ENCODE measurements at regions not wholly inside any gene's neighbourhood (a gene's known extent, or its start where the extent isn't known, plus 50 kb on each side); places are given as distances from the start of the nearest gene placed in this dataset.

DNA sequence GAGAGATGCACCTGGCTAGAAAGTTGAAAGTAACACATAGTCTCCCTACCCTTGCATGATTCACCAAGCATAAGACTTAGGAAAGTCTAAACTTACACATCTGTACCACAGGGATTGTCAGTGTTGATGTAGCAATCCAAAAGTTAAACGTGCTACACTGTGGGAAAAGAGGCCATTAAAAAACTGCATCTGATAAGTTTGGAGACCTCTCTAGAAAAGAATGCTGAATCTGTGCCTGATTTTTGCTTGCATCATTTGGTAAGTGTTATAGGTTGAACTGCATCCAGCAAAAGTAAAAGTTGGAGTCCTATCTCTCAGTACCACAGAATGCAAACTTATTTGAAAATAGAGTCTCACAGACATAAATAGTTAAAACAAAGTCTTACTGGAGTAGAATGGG lies 126.6 kb downstream of the SLC6A15 start:
- TF ChIP-seq, protein P1, sequence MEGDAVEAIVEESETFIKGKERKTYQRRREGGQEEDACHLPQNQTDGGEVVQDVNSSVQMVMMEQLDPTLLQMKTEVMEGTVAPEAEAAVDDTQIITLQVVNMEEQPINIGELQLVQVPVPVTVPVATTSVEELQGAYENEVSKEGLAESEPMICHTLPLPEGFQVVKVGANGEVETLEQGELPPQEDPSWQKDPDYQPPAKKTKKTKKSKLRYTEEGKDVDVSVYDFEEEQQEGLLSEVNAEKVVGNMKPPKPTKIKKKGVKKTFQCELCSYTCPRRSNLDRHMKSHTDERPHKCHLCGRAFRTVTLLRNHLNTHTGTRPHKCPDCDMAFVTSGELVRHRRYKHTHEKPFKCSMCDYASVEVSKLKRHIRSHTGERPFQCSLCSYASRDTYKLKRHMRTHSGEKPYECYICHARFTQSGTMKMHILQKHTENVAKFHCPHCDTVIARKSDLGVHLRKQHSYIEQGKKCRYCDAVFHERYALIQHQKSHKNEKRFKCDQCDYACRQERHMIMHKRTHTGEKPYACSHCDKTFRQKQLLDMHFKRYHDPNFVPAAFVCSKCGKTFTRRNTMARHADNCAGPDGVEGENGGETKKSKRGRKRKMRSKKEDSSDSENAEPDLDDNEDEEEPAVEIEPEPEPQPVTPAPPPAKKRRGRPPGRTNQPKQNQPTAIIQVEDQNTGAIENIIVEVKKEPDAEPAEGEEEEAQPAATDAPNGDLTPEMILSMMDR (IDR thresholded peaks at IDR 0.05) = no peak
- no peaks in the 10 kb centered on the region for H3K36me3 ChIP-seq
- no peak for DNase-seq (ENCODE audit: low spot score in 2 of 2)
- no peaks in the 10 kb centered on the region for H3K4me1 ChIP-seq
- intact Hi-C loops (cut with DNase I) = no loop called here
- no peak overlapping the region for H3K27ac ChIP-seq
- H3K4me3 ChIP-seq = no peak overlapping the region
- H3K27me3 ChIP-seq = no peaks in the 10 kb centered on the region
- H3K9me3 ChIP-seq = no peaks in the 10 kb centered on the region

DNA sequence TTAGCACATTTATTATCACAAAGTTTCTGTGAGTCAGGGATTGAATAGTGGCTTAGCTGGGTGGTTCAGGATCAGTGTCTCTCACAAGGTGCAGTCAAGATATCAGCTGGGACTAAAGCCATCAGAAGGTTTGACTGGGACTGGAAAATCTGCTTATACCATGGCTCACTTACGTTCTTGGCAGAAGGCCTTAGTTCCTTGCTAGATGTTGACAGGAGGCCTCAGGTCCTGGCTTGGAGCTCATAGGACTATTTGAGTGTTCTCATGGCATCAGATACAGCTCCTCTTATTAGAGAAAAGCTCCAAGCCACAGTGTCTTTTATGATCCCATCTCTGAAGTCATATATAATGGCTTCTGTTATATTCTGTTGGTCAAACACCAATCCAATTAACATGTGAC lies 127.3 kb downstream of the SLC6A15 start:
- Histone ChIP-seq H3K9me3 (no peaks in the 10 kb centered on the region), H3K27ac (no peak overlapping the region), H3K27me3 (no peaks in the 10 kb centered on the region), H3K4me3 (no peak overlapping the region), H3K4me1 (no peaks in the 10 kb centered on the region), H3K36me3 (no peaks in the 10 kb centered on the region)
- TF ChIP-seq, protein P1 (IDR thresholded peaks at IDR 0.05) = no peak
- no peak for DNase-seq (ENCODE audit: low spot score in 2 of 2)
- intact Hi-C loops (cut with DNase I) = no loop called here

DNA sequence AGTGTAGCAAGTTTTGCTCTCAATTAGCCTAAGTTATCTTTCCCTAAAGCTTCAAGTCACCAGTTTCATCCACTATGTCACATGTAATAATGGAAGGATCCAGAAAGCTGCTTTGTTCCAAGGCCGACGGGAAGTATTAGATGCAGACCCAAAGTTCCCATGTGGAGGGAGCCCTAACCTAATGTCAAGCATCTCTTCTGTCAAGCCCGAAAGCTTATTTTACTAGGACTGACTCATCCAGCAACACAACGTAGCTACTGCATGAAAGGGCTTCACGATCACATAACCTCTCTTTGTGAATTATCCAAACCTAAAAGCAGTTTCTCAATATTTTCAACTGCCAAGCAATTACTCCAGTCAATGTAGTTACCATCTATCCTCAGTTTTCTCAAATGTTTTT lies 133.4 kb downstream of the SLC6A15 start:
- H3K27me3 ChIP-seq = no peaks in the 10 kb centered on the region
- H3K36me3 ChIP-seq = no peaks in the 10 kb centered on the region
- H3K4me3 ChIP-seq = no peak overlapping the region
- H3K4me1 ChIP-seq = no peaks in the 10 kb centered on the region
- DNase-seq (ENCODE audit: low spot score in 2 of 2) = no peak
- H3K9me3 ChIP-seq = no peaks in the 10 kb centered on the region
- TF ChIP-seq, protein P1 (IDR thresholded peaks at IDR 0.05) = no peak
- intact Hi-C loops (cut with DNase I) = no loop called here
- H3K27ac ChIP-seq = no peak overlapping the region

DNA sequence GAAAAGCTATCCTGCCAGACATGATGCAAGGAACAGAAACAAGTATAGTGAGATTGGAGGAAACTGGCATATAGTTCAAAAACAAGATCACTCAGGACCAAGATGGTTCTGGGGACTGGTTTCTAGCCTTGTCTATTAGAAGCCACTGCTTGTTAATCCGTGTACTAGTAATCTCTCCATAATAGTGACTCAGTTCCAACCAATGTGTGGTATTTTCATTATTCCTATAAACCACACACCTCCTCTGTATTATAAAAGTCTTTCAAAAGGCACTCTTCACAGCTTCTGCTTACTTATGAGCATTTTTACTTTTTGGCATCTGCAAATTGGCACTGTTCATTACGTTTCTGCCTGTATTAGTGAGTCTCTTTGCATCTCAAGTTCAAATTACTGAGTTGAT lies 140.3 kb downstream of the SLC6A15 start:
- Histone ChIP-seq H3K36me3 (no peaks in the 10 kb centered on the region), H3K27ac (no peak overlapping the region), H3K9me3 (no peaks in the 10 kb centered on the region), H3K27me3 (no peaks in the 10 kb centered on the region), H3K4me1 (no peaks in the 10 kb centered on the region), H3K4me3 (no peak overlapping the region)
- no peak for DNase-seq (ENCODE audit: low spot score in 2 of 2)
- intact Hi-C loops (cut with DNase I) = no loop called here
- TF ChIP-seq, protein P1 (IDR thresholded peaks at IDR 0.05) = no peak

DNA sequence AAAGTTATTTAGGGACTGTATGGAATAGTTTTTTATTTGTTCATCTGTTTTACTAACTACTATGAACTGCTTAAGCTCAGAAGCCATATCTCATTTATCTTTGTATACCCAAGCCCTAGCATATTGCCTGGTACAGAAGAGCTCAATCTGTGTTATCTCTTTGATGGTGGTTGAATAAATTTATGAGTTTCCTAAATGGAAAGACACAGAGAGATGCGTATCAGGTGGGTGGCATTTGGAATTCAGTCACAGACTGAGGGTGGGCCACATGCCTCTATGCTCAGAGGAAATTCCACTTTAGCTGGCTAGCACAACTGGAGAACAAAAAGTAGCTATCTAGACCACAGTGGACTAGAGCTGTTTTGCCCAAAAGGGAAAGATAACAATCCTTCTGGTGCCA lies 145.5 kb downstream of the SLC6A15 start:
- Histone ChIP-seq H3K4me1 (no peaks in the 10 kb centered on the region), H3K9me3 (no peaks in the 10 kb centered on the region), H3K27me3 (no peaks in the 10 kb centered on the region), H3K4me3 (no peak overlapping the region), H3K36me3 (no peaks in the 10 kb centered on the region), H3K27ac (no peak overlapping the region)
- no peak for DNase-seq (ENCODE audit: low spot score in 2 of 2)
- intact Hi-C loops (cut with DNase I) = no loop called here
- TF ChIP-seq, protein P1 (IDR thresholded peaks at IDR 0.05) = no peak

DNA sequence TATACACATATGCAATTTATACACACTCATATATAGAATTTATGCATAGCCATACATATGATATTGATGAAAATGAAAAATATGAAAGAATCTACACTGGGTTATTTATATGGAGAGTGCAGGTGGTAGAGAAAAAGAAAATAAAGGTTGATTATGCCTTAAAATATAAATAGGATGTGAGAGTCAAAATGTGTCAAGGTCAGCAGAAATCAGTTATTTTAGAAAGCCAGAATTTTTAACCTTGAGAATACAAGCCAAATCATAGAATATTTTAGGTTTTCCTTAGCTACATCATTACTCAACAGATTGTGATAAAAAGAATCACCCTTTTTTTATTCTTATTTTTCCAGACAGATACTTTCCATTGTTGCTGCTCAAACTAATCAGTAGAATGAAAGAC lies 146.2 kb downstream of the SLC6A15 start:
- no peaks in the 10 kb centered on the region for H3K36me3 ChIP-seq
- no peak for DNase-seq (ENCODE audit: low spot score in 2 of 2)
- no peaks in the 10 kb centered on the region for H3K9me3 ChIP-seq
- H3K4me3 ChIP-seq = no peak overlapping the region
- no peak overlapping the region for H3K27ac ChIP-seq
- H3K27me3 ChIP-seq = no peaks in the 10 kb centered on the region
- intact Hi-C loops (cut with DNase I) = no loop called here
- no peaks in the 10 kb centered on the region for H3K4me1 ChIP-seq
- TF ChIP-seq, protein P1 (IDR thresholded peaks at IDR 0.05) = no peak

Measured in ascending aorta (tissue), 2 donors.